Retinal pigment epithelial cell (primary cell): ENCODE measurements at regions not wholly inside any gene's neighbourhood (a gene's known extent, or its start where the extent isn't known, plus 50 kb on each side); places are given as distances from the start of the nearest gene placed in this dataset.

ENCODE experiments used
- DNase-seq: peaks from one replicate; pipeline ENCODE4 v3.0.0-alpha.2; 2010; ENCODE audit warnings: low read depth
- H3K4me3 ChIP-seq: 2 replicates; pipeline ENCODE4 v1.5.1; 2011; ENCODE audit warnings: mild to moderate bottlenecking, low read length, control low read depth, moderate library complexity
- TF ChIP-seq, protein P1 (sequence below): conservative IDR thresholded peaks from 2 replicates; pipeline ENCODE4 v1.5.1; 2011; ENCODE audit warnings: low read depth, low read length, control low read depth, inconsistent platforms

DNA sequence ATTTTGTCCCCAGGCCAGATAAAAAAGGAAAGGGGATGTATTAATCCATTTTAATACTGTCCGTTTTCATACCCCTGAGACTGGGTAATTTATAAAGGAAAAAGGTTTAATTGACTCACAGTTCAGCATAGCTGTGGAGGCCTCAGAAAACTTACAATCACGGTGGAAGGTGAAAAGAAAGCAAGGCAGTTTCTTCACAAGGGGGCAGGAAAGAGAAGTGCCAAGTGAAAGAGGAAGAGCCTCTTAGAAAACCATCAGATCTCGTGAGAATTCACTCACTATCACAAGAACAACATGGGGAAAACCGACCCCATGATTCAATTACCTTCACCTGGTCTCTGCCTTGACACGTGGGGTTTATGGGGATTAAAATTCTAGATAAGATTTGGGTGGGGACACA lies 152.5 kb downstream of the IBTK start:
- H3K4me3 ChIP-seq: no peak overlapping the region
- no peak for DNase-seq
- TF ChIP-seq, protein P1, sequence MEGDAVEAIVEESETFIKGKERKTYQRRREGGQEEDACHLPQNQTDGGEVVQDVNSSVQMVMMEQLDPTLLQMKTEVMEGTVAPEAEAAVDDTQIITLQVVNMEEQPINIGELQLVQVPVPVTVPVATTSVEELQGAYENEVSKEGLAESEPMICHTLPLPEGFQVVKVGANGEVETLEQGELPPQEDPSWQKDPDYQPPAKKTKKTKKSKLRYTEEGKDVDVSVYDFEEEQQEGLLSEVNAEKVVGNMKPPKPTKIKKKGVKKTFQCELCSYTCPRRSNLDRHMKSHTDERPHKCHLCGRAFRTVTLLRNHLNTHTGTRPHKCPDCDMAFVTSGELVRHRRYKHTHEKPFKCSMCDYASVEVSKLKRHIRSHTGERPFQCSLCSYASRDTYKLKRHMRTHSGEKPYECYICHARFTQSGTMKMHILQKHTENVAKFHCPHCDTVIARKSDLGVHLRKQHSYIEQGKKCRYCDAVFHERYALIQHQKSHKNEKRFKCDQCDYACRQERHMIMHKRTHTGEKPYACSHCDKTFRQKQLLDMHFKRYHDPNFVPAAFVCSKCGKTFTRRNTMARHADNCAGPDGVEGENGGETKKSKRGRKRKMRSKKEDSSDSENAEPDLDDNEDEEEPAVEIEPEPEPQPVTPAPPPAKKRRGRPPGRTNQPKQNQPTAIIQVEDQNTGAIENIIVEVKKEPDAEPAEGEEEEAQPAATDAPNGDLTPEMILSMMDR: no peak

- H3K4me3 ChIP-seq: no peak overlapping the region
- TF ChIP-seq, protein P1: no peak
- no peak for DNase-seq
Measured at GRCh38 chr6:82094166-82094806, 153.3 kb downstream of the IBTK start.

GRCh38 chr6:82088978-82089771 lies 158.4 kb downstream of the IBTK start:
- TF ChIP-seq, protein P1: no peak
- no peak overlapping the region for H3K4me3 ChIP-seq
- DNase-seq: no peak

- no peak overlapping the region for H3K4me3 ChIP-seq
- no peak for DNase-seq
- TF ChIP-seq, protein P1: no peak
Measured at GRCh38 chr6:82086944-82087343, 160.6 kb downstream of the IBTK start.

GRCh38 chr6:82085701-82086100 lies 161.8 kb downstream of the IBTK start:
- no peak overlapping the region for H3K4me3 ChIP-seq
- no peak for DNase-seq
- TF ChIP-seq, protein P1: no peak

GRCh38 chr6:82084324-82084920 lies 163.1 kb downstream of the IBTK start:
- no peak overlapping the region for H3K4me3 ChIP-seq
- DNase-seq: no peak
- TF ChIP-seq, protein P1: no peak
